DMS 273 (cell line): ENCODE measurements at regions not wholly inside any gene's neighbourhood (a gene's known extent, or its start where the extent isn't known, plus 50 kb on each side); places are given as distances from the start of the nearest gene placed in this dataset.

ENCODE experiments used
- DNase-seq: peaks from one replicate; lab custom pipeline; 2025; ENCODE audit not compliant: unreplicated experiment; lab: John Stamatoyannopoulos, UW

DNA sequence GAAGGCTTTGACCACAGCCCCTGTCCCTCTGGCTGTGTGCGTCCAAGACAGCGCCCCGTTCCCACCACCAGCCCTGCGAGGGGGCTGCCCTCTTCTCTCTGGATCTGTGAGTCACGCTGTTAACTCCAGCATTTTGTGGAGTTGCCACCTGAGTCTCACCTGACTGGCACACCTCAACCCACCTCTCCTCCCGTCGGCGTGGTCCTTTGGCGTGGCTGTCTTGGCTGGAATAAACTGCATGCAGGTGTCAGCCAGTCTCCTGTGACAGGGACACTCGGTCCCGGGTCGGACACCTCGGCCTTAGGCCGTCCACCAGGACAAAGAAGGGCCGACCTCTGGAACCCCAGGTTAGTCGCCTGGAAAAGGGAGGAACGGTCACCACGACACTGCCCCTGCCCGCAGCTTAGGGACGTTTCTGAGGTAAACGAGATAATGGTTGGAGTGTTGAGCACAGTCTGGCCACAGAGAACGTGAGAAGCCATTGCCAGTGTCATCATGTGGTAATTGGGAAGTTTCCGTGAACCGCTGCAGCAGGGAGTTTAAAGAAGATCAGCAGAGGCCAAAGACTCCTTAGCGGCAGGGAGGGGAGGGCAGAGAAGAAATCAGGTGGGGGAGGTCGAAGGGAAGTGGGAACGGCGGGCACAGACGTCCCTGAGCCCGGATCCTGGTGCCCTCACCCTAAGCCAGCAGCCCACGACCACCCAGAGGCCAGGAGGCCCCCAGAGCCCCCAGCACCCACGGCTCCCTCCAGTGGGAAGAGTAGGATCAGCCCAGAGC, 73.6 kb upstream of the FAM20C start:
- no peak for DNase-seq

DNA sequence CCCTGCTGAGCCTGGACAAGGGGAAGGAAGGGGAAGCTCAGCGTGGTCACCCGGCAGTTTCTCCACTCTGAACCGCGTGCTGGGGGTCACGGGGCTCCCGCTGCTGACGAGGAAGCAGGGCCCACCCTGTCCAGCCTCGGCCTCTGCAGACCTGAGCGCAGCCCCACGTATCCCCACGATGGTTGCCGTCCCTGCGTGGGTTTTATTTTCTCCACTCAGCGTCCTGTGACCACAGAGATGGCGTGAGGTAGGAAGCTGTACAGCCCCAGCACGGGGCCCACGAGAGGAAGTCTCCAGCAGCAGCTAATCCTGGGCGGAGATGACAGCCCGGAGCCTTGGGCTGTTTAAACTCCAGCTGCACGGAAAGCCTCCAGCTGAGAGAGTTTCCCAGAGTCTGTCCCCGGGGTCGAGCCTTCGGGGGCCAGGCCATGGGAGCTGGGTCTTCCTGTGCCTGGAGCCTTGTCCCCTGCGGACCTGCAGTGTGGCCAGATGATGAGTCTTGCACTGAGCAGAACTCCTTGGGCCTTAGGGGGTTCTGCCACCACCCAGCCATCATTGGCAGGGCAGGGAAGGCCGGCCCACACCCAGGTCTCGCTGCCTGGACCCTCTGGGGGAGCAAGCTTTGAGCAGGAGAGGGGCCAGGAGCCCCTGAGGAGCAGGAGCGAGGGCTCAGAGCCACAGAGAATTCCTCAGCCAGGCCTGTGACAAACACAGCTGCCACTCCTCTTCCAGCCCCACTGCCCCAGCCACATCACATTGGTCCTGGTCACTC, 72.8 kb upstream of the FAM20C start:
- no peak for DNase-seq

DNA sequence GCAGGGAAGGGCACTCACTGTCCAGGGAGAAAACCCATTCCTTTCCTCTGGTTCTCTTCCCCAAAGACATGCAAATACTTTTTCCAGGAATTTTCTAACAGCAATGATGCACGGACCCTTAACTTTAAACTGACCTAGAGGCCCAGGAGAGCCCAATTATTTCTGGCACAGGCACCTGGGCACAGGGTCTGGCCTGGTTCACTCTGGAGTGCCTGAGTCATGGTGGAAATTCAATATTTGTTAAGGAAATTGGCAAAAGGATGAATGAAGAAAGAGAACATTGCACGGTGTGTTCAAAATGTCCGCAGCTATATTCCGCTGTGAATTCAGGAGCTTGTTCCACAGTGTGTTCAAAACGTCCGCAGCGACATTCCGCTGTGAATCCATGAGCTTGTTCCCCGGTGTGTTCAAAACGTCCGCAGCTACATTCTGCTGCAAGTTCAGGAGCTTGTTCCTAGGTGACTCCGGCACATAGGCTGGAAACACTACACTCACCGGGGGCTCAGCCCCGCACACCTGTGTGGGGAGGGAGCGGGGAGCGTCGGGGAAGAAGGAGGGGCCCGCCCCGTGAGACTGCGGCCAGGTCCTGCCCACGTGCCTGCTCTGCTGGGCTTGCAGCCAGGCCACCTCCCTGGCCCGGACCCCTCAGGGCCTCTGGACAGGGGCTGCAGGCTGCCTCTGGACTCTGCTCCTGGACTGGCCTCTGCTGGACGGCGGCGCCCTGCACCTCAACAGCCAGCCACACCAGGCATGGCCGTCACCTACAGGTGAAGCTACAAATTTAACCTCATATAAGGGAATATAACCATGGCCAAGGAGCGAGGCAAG, 72.0 kb upstream of the FAM20C start:
- no peak for DNase-seq

DNA sequence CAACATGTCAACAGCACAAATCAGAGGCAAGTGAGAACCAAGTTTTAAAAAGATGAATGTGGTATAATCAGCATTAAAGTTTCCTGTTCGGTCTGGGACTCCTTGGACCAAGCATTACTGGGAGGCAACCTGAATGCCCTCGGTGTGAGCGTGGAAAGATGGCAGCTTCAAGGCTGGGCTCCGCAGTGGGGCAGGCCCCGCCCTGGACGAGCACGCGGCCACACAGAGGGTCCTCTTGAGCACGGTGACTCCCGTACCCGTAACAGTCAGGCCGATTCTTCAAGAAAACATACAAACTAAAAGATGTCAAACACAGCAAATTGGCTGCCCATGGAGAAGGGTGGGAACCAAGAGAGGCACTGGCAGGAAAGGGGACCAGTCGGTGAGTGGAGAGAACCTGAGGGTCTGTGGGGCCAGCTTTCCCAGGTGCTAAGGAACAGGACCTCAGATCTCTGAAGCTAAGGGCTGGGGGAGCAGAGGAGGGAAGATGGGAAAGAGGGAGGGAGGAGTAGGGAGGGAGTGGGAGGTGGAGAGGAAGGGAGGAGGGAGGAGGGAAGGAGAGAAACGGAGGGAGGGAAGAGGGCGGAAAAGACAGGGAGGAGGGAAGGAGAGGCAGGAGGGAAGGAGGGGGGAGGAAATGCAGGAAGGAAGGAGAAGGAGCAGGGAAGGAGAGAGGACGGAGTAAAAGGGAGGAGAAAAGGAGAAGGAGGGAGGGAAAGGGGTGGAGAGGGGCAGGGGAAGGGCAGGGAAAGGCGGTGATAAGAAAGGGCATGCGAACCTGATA, 71.2 kb upstream of the FAM20C start:
- DNase-seq, result no peak

DNA sequence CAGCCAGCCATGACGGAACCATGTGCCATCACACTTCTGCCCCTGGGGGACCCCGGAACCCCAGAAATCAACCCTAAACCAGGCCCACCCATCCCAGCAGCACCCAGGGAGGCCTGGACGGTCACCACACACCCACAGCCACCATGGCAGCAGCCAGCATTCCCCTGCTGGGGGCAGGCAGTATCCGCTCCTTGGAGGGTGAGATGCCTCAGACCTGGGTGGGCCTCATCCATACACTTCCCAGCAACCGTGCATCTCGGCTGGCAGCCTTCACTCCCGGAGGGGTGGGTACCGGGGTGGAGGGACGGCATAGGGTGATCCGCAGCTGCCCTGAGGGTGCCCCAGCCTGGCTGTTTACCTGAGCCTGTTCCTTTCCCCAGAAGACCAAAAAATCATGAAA, 69.1 kb upstream of the FAM20C start:
- no peak for DNase-seq

DNA sequence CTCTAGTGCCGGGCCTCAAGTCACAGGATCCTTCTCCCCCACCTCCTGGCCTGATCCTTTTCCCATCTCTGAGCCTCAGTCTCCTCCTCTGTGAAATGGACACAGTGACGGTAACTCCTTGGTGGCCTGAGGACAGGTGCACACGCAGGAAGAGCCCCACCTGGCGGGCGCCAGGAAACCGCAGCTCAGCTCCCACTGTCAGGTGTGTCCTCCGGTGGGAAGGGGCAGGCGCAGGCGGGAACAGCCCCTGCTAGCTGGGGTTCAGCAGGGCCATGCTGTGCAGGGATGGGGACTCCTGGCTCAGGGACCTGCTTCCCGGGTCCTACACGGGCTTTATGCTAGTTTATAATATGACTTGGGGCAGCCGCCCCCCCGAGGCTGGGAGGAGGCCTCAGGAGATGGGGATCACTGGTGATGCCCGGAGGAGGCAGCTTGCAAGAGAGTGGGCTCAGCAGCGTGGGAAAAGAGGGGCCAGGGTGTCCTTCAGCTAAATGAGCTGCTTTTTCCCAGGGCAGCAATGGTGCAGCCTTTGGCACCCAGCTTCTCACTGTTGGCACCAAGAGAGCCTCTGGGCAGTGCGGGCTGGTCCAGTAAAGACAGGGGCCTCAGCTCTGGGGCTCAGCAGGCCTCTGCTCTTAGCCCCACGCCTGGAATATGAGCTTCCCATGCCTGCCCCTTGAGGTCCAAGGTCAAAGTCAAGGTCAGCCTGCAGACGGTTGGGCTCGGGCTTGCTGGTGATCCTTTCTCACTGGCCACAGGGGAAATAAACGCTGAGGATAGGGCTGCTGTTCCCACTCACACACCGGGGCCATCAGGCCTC, 68.0 kb upstream of the FAM20C start:
- DNase-seq, result no peak

DNA sequence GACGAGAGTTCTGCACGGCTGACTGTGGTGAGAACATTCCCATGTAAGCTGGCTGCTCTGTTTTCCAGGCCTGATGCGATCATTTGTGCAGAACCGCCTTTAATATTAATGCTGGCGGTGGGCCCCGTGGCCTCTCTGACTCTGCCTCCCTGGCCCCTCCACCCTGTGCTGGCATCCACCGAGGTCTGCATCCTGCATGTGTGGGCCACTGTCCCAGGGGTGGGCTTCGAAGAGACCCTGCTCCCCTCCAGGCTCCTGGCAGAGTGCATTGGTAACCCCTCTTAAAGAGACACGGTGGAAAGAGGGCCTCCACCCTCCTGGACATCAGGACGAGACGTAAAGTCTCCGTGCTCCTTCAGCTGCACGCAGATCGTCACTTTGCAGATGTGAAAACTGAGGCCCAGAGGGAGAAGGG, 67.3 kb upstream of the FAM20C start:
- no peak for DNase-seq

DNA sequence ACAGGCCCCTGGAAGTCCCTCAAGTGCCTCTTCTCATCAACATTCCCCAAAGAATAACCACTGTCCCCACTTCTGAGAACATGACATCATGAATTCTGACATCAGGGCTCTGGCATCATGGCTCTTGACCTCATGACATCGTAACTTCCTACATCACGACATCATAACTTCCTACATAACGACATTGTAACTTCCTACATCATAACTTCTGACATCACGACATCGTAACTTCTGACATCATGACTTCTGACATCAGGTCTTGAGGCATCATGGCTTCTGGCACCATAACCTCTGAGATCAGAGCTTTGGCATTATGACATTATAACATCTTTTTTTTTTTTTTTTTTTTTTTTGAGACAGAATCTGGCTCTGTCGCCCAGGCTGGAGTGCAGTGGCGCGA, 66.7 kb upstream of the FAM20C start:
- DNase-seq, result no peak

DNA sequence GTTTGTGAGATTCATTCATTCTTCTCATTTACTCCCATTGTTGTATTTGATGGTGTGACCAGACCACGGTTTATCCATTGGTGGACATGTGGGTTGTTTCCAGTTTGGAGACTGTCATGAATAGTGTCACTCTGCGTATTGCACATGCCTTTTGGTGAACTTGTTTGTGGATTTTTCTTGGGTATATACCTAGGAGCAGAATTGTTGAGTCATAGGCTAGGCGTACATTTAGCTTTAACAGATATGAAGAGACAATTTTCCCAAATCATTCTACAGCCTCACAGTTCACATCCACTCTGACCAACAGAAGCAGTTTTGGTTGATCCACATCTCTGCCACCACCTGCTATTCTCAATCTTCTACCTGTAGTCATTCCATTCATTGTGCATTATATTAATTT, 66.0 kb upstream of the FAM20C start:
- DNase-seq, result no peak

DNA sequence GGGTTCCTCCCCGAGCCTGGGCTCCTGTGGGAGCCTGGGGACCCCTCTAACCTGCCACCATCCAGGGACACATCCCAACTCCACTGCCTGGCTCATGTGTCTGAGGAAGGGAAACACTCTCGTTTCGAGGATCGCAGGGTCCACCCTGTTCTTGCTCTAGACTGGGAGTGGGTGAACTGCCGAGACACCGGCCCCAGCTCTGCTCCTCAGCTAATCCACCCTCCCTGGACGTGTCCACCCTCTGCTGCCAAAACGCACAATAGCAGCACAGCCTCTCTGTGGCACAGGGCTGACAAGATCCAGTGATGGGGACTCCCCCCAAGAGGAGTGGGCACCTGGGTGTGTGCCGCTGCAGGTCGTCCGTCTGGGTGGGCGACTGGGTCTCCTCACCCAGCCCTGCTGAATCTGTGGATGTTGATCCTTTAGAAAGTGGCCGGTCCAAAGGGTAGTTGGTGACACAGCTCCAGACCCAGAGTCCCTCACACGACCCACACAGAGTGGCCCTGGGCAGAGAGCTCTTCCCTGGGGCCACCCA, 65.2 kb upstream of the FAM20C start:
- DNase-seq, result no peak

DNA sequence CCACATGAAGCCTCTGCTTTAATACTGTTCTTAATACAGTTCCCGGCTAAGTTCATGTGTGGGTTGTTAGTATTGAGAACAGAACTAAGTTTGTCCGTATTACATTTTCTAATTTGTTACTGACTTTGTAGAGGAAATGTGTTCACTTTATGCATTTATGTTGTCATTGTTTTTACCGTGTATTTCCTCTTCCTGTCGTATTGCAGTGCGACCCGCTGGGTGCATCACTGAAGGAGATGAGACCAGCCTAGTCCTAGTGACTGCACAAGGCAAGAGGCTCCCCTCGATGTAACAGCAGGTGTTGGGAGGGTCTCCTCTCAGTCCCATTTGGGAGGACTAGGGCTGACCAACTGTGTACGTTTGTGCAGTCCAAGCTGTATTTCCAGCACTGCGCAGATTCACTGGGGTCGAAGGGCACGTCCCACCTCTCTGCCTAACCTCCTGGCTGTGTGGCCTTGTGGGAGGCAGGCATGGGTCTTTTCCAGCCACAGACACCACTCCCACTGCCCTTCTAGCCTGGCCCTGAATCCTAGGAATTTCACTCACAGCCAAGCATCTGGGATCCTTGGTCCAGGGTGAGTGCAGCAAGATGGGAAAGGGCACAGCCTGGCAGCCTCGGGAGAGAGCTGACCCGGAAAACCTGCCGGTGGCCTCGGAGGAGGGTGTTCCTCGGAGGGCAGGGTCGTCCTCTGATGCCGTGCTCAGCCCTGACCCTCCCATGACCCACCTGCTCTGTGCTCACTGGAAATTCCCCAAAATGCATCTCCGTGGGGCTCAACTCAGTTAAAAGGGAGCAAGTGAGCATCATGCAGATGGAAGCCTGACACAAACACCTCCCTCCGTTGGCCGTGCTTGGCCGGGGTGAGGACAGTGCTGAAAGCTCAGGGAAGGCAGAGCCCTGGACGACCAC, 63.9 kb upstream of the FAM20C start:
- DNase-seq, result no peak

DNA sequence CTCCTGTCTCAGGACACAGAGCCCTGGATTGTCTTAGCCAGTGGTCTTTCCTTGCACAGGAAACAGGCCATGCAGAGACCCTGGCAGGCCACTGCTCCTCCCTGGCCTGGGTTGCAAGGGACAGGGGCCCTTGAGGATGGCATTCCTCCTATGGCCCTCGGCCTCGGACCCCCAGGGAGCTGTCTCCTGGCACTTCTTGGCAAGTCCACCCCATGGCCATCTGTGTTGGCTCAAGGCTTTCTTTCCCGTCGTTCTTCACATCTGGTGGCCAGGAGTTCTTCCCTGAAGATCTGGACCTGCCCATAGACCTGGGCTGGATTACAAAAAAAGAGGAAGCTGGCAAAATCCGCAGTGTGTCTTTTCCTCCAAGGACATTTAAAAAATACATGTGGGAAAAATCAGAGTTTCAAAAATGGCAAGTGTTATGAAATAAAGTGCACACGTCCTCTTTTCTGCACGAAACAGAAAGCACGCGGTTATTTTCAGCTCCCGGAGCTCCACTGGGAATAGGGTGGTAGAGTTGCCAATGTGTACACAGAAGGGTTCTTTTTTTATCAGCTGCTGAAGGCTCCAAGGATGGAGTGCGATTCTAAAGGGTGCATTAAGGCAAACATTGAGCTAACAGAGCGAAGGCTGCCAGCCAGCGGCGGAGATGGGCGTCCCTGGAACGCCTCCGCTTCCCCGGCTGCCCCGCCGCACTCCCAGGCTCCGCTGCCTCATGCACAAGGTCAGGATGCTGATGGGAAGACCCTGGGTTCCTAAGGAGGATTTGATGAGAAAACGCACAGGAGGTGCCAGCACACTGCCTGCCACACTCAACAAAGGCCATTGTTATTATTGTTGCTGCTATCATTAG, 62.8 kb upstream of the FAM20C start:
- DNase-seq, result no peak

DNA sequence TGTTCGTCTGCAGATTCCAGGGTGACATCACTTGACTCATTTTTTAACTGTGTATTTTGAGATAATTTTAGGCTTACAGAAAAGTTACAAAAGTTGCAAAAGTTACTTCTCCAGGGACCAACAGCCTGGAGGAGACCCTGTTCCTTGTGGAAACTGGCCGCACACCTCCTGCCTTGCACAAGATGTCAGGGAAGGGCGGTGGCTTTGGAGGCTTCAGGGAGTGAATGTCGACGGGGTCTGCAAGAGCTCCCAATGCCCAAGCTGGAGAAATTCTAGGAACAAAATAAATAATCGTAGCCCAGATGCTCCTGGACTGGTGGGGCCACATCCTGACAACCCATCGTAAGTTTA, 62.2 kb upstream of the FAM20C start:
- no peak for DNase-seq

DNA sequence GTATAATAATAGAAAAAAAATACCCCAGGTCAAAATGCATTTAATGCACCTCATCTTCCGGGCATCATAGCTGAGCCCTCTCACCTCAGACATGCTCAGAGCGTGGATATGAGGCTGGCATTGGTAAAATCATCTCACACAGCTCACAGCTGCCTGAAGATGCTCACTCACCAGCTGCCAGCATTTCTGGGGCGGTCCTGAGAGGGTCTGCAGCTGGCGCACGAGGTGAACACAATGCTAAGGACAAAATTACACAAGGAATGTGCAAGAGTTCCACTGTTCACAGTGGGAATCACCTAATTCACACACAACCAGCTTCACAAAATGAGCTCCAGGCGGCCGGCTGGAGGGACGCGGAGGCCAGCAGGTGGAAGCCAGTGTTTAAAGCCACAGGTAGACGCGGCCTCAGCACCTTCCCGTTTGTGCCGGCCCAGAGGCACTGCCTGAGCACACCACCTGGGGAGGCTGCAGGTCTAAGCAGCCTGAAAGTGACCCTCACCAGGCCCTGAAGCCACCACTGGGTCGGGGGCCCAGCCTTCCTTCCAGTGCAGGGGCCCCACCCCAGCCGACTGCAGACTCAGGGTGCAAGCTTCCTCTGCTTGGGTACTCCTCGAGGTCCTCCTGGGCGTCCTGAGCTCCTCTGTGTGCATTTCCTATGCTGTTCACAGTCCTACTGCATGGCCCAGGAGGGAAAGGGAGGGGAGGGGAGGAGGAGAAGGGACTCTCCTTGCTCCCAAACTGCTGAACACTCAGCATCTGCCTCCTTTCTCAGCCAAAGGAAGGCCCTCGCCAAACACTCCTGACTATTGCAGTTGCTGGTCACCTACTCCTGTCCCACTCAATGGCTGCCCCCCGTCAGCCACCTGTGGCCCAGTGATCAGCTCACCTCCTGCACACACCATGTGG, 61.2 kb upstream of the FAM20C start:
- DNase-seq, result peak; percentile 61

DNA sequence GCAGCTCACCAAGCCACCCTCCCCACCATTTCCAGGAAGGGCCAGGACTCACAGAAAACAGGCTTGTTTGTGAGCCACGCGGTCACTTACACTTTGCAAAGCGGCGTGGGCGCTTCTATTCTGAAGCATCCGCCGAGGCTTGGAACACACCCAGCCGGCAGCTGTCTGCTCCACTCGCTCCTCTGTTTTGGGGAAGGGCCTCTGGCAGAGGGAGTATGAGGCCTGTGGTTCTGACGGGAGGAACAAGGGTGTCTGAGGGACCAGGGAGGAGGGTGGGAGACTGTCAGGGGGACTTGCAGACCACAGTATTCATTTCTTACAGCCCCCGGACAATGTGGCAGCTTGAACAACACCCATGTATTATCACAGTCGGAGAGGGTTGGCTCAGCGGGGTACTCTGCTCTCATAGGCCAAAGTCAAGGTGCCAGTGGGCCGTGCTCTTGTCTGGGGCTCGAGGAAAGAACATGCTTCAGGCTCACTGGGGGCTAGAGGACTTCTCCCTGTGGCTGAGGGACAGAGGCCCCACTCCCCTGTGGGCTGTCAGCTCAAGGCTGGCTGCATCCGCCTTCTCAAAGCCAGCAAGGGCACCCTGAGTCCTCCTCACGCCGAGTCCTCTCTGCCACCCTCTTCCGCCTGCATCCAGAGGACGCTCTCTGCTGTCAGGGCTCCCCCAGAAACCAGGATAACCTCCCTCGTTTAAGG, 60.4 kb upstream of the FAM20C start:
- peak; percentile 78 for DNase-seq

DNA sequence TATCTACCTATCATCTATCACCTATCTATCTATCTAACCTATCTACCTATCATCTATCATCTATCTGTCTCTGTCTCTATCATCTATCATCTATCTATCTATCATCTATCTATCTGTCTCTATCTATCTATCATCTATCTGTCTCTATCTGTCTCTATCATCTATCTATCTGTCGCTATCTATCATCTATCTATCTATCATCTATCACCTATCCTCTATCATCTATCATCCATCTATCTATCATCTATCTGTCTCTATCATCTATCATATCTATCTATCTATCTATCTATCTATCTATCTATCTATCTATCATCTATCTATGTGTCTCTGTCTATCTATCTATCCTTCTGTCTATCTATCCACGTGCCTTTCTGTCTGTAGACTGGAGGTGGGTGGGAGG, 59.5 kb upstream of the FAM20C start:
- DNase-seq, result no peak
